RPMI7951 (cell line): ENCODE measurements at regions not wholly inside any gene's neighbourhood (a gene's known extent, or its start where the extent isn't known, plus 50 kb on each side); places are given as distances from the start of the nearest gene placed in this dataset.
A peak's percentile ranks its signal among the peaks of the same experiment; 100 is the strongest.
"Not testable (repeated sequence)": the region's sequence is repeated elsewhere in the genome, so short reads cannot be mapped to it uniquely, and the experiment has no call there.

Source experiments
- DNase-seq: peaks from one replicate; pipeline ENCODE4 v3.0.0-alpha.2; 2012; ENCODE audit warnings: low read depth

DNA sequence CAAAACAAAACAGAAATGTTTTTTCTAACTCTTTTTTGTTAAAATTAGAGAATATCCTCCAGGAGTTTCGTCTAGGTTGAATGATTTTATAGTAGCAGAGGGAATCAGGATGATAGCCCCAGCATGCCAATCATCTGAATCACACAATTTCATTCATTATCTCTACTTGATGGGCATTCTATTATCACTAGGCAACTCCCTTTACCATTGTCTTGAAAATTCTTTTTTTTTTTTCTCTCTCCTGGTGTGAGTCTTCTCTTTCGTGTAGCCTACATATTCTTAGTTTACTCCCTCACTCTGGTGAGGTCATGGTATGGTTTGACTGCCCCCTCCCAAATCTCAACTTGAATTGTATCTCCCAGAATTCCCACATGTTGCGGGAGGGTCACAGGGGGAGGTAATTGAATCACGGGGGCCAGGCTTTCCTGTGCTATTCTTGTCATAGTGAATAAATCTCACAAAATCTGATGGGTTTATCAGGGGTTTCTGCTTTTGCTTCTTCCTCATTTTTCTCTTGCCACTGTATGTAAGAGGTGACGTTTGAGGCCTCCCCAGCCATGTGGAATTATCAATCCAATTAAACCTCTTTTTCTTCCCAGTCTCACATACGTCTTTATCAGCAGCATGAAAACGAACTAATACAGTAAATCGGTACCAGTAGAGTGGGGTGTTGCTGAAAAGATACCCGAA is 105.0 kb downstream of the OTUD1 start:
- DNase-seq, result no peak

- not testable (repeated sequence) for DNase-seq
Measured at GRCh38 chr10:23545866-23546265, 107.0 kb downstream of the OTUD1 start.

DNA sequence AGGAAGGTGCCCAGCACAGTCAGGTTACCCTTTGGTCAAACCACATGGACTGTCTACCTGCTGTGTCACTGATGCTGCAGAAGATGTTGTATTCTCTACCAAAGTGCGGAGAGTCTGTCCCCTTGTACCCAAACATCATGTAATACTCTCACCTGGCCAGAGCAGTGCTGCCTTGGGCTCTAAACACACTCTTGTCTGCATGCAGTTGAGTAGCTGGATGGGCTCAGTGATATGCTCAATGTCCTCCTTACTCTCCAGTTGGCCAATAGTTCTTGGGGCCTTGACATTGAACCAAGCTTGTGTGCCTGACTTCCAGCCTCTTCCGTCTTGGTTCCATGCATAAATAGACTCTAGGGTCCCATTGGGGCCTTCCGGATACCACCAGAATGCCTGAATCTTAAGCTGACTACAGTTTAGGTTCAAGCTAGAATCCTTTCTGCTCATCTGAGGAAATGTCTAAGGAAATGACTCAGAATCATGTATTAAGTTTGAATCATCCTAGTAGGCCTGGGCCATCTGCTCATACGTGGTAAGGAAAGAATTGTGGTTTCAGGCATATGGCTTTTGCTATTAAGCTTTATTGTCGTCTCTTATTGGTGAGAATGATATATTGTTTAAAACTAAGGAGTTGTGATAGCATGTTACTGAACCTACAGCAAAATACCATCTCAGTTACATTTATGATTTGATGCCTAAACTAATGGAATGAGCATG is 118.0 kb downstream of the OTUD1 start:
- peak; percentile 80 for DNase-seq

DNA sequence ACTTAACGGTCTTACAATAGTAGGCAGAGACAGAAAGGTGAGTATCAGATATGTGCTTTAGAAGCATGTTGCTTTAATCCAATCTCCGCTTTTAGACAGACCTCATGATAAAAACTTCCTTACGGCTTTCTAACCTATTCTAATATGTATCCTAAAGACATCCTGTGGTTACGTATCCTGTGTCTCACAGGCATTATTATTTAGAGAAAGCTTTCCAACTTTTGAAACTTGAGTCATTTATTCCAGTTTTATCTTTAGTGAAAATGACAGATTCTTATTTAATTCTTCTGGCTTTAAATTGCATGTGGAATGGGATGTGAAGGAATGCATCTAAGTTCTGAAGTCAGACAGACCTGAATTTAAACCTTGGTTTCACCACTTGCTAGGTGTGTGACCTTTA is 118.9 kb downstream of the OTUD1 start:
- peak; percentile 6 for DNase-seq

DNA sequence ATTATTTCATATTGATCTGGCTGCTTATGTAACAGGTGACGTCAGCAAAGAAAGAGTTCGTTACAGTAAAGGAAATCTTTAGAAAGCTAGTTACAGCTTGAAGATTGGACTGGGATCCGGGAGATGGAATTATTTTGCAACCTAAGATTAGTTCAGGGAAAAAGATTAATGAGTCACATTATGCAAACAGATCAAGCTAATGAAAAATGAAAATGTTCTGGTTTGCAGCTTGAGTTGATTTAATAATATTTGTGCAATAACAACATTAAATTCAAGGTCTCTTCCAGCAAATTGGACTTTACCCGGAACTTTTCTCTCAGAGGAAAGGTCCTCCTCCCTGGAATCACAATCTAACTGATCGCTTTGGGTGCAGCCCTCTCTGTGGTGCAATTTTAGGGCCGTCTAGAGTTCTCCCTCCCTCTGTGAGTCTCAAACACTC is 119.5 kb downstream of the OTUD1 start:
- DNase-seq, result peak; percentile 8

DNA sequence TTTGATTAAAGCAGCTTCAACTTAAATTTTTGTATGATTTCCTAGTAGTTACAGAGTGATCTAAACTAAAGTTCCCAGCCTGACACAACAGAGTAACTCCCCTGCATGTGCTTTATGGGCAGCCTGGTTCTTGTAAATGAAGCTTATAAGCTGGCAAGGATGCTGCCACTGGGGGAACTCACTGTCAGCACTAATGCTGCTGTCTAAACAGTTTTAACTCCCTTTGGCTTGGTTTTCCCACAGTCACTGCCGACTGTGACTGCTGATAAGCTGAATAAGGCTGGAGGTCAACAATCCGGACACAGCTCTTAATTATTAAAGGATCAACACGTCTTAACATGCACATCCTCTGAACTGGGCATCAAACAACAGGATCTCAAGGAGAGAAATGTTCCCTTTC is 130.1 kb downstream of the OTUD1 start:
- no peak for DNase-seq

DNA sequence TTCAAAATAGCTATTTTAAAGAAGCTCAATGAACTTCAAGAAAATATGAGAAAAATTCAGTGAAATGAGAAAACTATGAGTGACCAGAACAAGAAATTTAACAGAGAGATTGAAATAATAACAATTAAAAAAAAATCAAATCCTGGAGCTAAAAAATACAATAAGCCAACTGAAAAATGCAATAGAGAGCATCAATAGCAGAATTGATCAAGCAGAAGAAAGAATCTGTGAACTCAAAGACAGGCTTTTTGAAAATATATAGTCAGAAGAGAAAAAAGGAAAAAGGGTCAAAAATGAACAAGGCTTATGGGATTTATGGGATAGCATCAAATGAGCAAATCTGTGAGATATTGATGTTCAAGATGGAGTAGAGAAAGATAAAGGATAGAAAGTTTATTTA is 133.0 kb downstream of the OTUD1 start:
- no peak for DNase-seq

GRCh38 chr10:23581906-23582450 is 143.1 kb downstream of the OTUD1 start:
- DNase-seq, result no peak

DNA sequence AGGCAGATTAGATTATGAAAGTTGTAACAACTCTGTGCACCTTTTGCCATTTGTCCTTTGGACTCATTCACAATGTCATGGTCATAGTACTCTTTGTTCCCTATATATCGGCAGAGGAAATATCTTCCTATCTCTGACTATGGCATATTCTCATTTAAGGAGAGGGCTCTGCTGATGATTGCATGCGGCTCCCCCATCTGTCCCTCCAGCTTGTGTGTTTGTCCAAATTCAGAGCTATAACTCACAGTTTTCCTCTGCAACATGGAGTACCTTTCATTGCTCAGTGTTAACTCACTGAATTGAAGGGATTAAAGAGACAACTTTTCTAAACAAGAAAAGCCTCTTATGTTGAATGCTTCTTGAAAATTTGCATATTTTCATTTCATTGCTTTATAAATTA is 145.5 kb downstream of the OTUD1 start:
- DNase-seq, result no peak

- no peak for DNase-seq
Measured at GRCh38 chr10:23585186-23585585, 146.3 kb downstream of the OTUD1 start.

DNA sequence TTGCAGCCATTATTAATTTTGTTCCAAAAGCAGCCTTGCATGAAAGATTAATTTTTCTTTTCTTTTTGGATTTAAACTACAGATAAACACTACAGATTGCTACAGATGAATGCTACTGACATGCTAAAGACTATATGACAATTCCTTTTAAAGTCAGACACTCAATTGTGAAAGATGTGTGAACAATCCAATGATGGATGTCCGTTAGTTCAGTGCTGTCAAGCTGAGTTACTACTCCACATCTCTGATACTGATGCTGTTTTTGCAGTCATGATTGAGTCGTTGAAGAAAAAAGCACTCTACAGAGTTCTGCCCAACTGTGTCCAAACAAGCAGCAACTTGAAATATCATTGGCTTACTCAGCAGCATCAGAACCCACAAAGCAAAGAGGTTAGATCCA is 146.8 kb downstream of the OTUD1 start:
- no peak for DNase-seq

GRCh38 chr10:23595278-23595677 is 156.4 kb downstream of the OTUD1 start:
- DNase-seq, result not testable (repeated sequence)

- DNase-seq, result no peak
Measured at GRCh38 chr10:23604613-23605012, 165.7 kb downstream of the OTUD1 start.

DNA sequence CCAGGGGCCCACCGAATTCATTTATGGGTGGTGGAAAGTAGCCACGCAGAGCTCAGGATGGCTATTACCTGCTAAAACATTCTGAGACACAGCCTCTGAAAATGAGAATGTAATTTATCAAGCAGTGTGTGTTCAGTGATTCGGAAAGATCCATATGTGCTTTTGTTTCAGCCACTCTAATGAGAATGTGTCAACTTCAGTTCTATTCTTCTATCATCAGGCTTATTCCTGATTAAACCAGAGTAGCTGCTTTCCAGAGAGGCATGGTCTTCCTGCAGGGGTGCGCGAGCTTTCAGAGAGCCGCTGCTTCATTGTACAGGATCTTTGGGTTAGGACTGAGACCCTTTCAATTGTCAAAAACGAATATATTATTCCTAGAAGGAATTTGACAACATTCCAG is 167.6 kb downstream of the OTUD1 start:
- DNase-seq, result no peak

DNA sequence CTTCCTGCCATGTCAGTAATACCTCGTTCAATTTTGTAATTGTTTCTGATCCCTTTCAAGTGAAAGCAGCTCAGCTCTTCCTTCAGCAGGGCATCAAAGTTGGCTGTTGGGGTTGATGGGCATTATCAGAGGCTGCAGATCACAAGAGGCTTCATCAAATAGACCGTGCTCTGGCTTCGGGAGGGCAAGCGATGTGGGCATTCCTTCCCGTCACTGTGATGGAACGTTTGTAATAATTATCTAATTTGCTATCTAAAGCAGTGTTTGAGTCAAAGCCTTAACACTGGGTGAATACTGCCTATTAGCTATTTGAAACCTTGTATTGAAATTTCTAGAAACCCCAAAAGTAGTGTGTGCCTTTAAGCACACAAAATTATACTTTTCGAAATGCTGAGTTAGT is 170.1 kb downstream of the OTUD1 start:
- DNase-seq, result no peak

DNA sequence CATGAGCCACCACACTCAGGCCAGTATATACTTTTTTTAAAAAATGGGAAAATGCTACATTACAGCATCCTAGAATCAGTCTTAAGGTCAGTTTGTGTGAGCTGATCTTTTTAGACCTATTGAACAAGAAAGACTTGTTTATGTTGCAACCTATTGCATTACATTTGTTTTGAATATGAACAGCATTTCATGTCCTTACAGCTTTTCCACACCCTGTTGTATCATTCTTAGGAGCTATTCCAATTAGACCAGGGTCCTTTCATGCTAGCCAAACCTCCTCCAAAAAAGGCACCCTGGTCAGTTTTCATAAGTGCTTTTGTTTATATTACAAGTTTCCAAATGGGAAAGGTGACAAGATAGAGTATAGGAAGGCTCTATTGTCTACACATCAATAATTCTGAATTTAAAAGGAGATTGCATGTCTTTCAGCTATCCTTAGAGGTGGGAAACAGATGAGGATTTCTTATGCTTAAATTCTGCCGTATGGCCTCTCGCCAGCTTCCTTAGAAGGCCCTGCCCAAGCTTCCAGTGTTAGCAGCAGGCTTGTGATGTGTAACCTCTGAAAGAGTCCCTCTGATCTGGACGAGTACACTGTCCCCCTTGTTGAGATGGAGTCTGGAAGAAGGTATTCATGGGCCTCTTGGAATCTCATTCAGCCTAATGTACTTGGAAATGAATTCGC is 171.9 kb downstream of the OTUD1 start:
- no peak for DNase-seq

DNA sequence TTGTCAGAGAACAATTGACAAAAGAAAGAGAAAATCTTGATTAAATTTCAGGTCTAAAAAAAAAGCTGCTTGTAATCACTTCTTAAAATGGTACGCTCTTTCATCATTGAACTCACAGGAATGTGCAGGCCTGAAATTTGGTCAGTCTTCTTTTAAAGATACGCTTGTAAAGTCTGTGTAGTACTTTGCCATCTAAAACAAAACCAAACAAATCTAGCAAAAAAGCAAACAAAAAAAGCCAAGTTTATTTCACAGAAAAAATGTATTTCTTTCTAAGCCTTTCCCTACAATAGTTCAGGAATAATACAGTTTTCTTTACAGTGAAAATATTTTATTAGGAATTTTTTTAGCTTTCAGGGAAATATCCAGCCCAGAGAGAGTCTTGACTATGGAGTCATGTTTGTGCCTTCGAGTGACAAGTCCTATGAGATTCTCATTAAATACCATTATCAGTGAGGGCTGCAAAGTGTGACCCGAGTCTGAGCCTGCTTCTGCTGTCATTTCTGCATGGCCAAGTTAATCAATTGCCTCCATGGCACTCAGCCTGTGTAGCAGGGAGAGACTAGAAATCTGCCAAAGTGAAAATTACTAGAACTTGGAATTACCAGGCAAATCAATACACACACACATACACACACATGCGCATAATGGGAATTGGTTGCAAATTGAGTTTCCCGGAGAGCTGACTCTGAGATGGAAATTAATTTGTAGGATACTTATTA is 172.6 kb downstream of the OTUD1 start:
- no peak for DNase-seq

DNA sequence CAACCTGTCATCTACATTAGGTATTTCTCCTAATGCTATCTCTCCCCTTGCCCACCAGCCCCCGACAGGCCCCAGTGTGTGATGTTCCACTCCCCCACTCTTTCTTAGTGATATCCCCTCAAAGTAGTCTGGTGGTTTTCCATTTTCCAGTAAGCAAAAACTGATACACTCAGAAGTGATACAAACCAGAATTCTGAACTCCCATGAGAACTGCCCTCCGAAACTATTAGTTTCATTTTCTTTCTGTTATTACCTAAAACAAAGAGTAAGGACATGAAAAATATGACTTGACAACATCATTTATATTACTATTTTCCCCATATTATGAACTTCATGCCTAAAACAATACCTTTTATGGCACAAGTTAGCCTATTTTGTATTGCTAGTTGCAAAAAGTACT is 175.0 kb downstream of the OTUD1 start:
- DNase-seq, result no peak

- no peak for DNase-seq
Measured at GRCh38 chr10:23614483-23614882, 175.6 kb downstream of the OTUD1 start.

GRCh38 chr10:23630376-23630775 is 191.5 kb downstream of the OTUD1 start:
- no peak for DNase-seq

DNA sequence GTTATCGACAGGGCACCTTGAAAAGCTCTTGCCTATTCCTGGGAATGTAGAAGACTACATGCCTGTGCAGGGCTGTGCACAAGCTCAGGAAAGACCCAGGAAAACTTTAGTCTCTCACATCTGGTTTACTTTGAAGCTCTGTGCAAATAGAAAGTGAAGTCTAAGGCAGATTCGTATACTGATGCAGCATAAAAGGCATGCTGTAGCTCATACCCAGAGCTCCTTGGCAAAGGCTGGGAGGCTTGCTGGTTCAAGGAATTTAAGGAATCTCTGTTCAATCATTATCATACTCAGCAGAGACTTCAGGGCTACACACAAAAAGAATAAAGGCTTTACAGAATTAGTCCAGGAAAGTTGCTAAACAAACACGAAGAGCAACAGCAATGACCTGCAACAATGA is 192.0 kb downstream of the OTUD1 start:
- DNase-seq, result no peak
